ENCODE measurements at regions not wholly inside any gene's neighbourhood (a gene's known extent, or its start where the extent isn't known, plus 50 kb on each side); places are given as distances from the start of the nearest gene placed in this dataset.

GRCh38 chrX:99397879-99398278, 1012.2 kb downstream of the PCDH19 start:
- H3K4me3 ChIP-seq (ENCODE audit: low read depth, low read length), result no peak overlapping the region
- no peak for DNase-seq (ENCODE audit: low read depth)
- TF ChIP-seq, protein P1, sequence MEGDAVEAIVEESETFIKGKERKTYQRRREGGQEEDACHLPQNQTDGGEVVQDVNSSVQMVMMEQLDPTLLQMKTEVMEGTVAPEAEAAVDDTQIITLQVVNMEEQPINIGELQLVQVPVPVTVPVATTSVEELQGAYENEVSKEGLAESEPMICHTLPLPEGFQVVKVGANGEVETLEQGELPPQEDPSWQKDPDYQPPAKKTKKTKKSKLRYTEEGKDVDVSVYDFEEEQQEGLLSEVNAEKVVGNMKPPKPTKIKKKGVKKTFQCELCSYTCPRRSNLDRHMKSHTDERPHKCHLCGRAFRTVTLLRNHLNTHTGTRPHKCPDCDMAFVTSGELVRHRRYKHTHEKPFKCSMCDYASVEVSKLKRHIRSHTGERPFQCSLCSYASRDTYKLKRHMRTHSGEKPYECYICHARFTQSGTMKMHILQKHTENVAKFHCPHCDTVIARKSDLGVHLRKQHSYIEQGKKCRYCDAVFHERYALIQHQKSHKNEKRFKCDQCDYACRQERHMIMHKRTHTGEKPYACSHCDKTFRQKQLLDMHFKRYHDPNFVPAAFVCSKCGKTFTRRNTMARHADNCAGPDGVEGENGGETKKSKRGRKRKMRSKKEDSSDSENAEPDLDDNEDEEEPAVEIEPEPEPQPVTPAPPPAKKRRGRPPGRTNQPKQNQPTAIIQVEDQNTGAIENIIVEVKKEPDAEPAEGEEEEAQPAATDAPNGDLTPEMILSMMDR (IDR thresholded peaks at IDR 0.05; ENCODE audit: insufficient read depth, low read length), result no peak

DNA sequence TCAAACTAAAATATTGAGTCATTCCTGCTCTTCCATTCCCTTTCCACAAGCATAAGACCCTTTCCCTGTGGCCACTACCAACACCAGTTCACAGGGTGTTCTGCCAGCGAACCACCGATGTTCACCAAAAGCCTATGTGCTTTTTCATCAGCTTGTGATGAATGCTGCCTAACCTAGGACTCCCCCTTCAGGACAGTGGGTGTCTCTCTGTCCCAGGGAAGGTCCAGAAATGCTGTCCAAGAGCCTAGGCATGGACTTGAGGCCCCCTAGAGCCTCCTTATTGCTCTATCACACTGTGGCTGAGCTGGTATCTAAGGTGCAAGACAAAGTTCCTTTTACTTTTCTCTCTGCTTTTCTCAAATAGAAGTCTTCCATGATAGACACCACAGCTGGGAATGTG, 1015.6 kb downstream of the PCDH19 start:
- no peak for DNase-seq (ENCODE audit: low read depth)
- TF ChIP-seq, protein P1 (IDR thresholded peaks at IDR 0.05; ENCODE audit: insufficient read depth, low read length), result no peak
- H3K4me3 ChIP-seq (ENCODE audit: low read depth, low read length), result no peak overlapping the region

DNA sequence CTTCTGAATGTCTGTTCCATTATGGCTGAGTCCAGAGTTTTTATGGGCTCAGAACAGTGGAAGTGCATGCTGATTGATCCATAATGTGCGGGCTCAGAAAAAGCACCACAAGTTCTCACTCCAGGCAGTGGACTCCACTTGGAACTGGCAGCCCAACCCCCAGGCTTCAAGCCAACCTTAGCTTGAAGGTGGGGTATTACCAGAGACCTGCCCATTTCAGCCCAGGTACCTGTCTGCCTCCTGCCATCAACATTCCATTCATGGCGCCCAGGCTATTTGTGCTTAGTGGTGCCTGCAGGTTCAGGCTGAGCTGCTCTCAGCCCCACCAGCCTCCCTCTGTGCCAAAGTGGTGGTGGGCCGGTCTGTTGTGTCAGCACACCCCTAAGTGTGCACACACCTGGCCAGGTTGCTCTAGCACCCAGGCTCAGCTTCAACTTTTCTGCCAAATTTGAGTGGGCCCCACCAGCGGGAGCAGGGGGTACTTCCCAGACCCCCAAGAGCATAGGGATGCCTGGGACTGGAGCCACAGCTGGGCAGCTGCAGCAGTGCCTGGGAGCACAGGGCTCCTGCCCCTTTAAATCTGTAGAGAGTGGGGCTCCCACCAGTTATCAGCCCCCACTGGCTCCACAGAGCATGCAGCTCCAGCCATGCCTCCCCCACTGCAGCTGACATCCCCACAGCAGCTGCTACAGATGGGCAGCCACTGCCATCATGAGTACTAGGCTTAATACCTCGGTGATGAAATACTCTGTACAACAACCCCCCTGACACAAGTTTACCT, 1025.3 kb downstream of the PCDH19 start:
- DNase-seq (ENCODE audit: low read depth), result no peak
- H3K4me3 ChIP-seq (ENCODE audit: low read depth, low read length), result no peak overlapping the region
- TF ChIP-seq, protein P1 (IDR thresholded peaks at IDR 0.05; ENCODE audit: insufficient read depth, low read length), result no peak

DNA sequence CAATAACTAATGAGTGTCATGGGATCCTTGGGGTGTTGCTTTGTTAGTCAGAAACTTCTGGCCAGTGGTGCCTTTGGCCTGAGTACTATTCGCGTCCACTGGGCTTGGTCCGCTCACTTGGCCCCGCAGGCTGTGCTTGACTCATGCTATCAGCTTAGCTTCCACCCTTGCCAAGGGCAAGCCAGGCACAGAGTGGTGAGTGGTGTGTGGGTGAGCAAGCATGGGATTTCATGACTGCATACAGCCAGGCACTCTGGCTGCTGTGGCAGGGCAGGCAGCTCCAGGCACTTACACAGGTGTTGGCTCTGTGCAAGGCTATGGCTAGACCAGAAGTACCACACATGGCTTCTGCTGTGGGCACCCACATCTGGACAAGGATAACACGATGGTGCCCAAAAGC, 1026.3 kb downstream of the PCDH19 start:
- TF ChIP-seq, protein P1 (IDR thresholded peaks at IDR 0.05; ENCODE audit: insufficient read depth, low read length), result no peak
- H3K4me3 ChIP-seq (ENCODE audit: low read depth, low read length), result no peak overlapping the region
- no peak for DNase-seq (ENCODE audit: low read depth)

- no peak for DNase-seq (ENCODE audit: low read depth)
- TF ChIP-seq, protein P1 (IDR thresholded peaks at IDR 0.05; ENCODE audit: insufficient read depth, low read length), result no peak
- no peak overlapping the region for H3K4me3 ChIP-seq (ENCODE audit: low read depth, low read length)
Measured at GRCh38 chrX:99371976-99372595, 1038.0 kb downstream of the PCDH19 start.

DNA sequence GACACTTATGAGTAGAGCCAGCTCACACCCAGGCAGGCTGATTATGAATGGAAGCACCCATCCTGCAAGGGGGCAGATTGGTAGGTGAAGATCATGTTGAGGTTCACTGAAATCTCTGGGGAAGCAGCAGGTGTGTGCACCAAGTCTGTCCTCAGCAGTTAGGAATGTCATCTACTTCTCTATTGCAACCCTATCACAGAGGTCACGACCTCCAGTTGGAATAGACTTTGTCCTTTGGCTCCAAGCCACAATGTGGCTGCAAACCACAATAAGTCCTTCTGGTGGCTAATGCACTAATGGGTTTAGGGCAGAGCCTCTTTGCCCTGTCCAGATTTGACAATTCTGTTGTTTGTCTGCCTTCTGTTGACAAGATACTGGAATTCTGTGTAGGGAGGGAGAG, 1056.7 kb downstream of the PCDH19 start:
- TF ChIP-seq, protein P1 (IDR thresholded peaks at IDR 0.05; ENCODE audit: insufficient read depth, low read length), result no peak
- H3K4me3 ChIP-seq (ENCODE audit: low read depth, low read length), result no peak overlapping the region
- no peak for DNase-seq (ENCODE audit: low read depth)
